ENCODE measurements at regions not wholly inside any gene's neighbourhood (a gene's known extent, or its start where the extent isn't known, plus 50 kb on each side); places are given as distances from the start of the nearest gene placed in this dataset.
"Not testable (repeated sequence)": the region's sequence is repeated elsewhere in the genome, so short reads cannot be mapped to it uniquely, and the experiment has no call there.

DNA sequence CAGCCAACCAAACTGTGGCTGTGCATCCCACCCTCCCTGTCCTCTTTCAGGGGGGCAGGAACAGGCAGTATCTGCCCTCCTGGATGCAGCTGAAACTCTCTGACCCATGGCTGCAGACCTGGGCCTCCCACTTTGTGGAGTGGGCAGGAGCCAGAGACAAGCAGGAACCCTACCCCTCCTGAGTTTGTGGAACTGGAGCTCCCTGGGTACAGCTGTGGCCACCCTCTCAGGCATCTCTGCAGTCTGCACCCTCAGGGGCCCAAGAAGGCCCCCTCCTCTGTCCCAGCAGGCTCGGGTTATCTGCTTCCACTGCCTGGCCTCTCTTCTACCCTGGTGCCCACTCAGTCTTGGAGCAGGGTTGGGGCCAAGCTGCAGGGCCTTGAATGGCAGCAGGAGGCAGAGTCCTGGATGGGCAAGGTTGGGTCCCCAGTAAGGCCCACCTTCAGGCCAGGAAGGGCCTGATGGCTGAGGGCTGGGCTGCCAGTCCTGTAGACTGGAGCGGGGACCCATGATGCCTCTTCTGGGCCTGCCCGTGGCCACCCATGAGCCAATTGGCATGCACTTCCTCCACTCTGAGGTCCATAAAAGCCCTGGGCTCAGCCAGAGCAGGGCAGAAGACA, 619.9 kb downstream of the KIF4B start:
- no peak for DNase-seq (ENCODE audit: low read depth)
- no peak for TF ChIP-seq CTCF (conservative IDR thresholded peaks at IDR 0.05; ENCODE audit: low read depth, low read length)
- no peak overlapping the region for H3K4me3 ChIP-seq (ENCODE audit: low read length)

DNA sequence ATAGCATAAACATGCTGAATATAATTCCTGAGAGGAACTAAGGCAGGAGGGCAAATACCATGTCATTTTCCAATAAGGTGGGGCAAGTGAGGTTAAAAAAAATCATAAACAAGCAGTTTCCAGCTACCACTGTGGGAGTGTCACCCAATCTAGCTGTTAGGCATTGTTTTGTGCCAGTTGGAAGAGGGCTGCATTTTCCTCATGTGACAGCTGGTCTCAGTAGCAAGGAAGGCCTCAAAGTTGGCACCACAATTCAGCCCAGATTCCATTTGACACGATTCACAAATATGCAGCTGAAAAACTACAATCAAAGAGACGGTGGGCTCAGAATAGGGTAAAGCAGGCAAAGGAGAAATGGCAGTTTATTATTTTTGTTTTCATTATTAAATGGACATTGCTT, 636.1 kb downstream of the KIF4B start:
- no peak for DNase-seq (ENCODE audit: low read depth)
- H3K4me3 ChIP-seq (ENCODE audit: low read length) = no peak overlapping the region
- TF ChIP-seq CTCF (conservative IDR thresholded peaks at IDR 0.05; ENCODE audit: low read depth, low read length) = no peak

DNA sequence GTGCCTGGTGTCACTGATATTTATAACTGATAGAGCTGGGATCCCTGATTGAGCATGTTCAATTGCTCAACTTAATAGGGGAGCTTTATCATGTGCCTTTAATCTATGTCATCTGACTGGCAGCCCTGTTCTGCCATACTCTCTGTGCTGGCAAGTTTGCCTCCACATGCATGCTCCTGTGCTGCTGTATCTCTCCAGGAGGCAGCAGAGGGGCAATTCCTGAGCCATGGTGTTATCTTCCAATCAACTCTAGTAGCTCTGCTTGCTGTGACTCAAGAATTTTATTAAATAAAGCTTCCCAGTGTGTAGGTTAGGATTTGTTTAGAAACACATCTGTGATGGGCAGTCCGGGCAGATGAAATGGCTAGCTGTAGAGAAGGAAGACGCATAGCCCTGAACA, 642.0 kb downstream of the KIF4B start:
- DNase-seq (ENCODE audit: low read depth) = no peak
- H3K4me3 ChIP-seq (ENCODE audit: low read length) = no peak overlapping the region
- no peak for TF ChIP-seq CTCF (conservative IDR thresholded peaks at IDR 0.05; ENCODE audit: low read depth, low read length)

DNA sequence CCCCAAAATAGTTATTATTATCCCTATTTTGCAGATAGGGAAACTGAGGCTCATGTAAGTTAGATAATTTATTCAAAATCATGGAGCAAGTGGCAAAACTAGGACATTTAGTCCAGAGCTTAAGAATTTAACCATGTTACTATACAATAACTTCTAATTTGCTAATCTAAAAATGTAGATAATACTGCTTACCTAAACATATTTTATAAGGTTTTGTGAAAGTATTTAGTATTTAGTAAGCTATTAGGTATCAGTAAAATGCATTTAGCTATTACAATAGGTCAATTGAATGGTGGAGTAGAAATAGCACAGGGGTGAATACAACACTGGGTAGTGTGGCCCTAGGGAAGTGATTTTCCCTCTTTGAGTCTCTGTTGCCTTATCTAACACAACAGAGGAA, 648.3 kb downstream of the KIF4B start:
- no peak for DNase-seq (ENCODE audit: low read depth)
- no peak overlapping the region for H3K4me3 ChIP-seq (ENCODE audit: low read length)
- TF ChIP-seq CTCF (conservative IDR thresholded peaks at IDR 0.05; ENCODE audit: low read depth, low read length) = no peak

DNA sequence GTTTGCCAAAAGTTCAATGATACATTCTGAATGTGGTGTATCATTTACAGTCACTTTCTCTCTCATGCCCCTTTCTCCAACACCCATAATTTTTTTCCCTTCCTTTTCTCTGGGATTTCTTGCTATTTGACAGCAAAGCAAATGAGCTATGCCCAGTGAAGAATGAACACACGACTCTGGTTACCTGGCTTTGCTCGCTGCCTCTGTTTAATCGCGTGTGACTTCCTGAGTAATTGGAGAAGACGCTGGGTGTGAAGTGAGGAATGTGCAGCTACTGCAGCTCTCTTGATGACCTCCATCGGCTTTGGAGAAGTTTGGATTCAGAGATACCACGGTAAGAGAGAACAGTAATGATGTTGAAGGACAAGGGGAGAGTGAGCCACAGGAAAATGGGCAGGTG, 651.8 kb downstream of the KIF4B start:
- no peak for TF ChIP-seq CTCF (conservative IDR thresholded peaks at IDR 0.05; ENCODE audit: low read depth, low read length)
- no peak overlapping the region for H3K4me3 ChIP-seq (ENCODE audit: low read length)
- DNase-seq (ENCODE audit: low read depth) = no peak

GRCh38 chr5:155672001-155672400, 655.0 kb upstream of the SGCD start:
- H3K4me3 ChIP-seq (ENCODE audit: low read length); DNase-seq (ENCODE audit: low read depth): not testable (repeated sequence)

GRCh38 chr5:155676967-155677366, 650.0 kb upstream of the SGCD start:
- TF ChIP-seq CTCF (conservative IDR thresholded peaks at IDR 0.05; ENCODE audit: low read depth, low read length) = no peak
- no peak overlapping the region for H3K4me3 ChIP-seq (ENCODE audit: low read length)

DNA sequence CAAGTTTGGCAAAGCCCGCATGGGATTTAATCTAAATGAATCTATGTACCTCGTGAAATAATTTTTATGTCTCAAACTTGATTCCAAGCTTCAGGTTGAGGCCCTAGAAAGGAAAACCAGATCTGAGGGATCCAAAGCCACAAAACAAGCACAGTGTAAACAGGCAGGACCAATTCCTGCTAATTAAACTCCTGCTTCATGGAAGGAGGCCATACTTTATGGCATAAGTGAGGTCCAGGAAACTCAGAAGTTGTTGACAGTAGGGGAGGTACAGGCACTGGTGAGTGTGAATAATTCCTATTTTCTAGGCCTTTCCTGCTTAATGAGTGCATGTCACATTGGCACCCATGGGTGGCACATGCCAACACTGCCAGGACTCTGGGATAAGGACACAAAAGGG, 648.6 kb upstream of the SGCD start:
- no peak overlapping the region for H3K4me3 ChIP-seq (ENCODE audit: low read length)
- TF ChIP-seq CTCF (conservative IDR thresholded peaks at IDR 0.05; ENCODE audit: low read depth, low read length) = no peak
- DNase-seq (ENCODE audit: low read depth) = no peak

More at GRCh38 chr5:155676967-155677366, 650.0 kb upstream of the SGCD start:
- no peak for DNase-seq (ENCODE audit: low read depth)

Data from retinal pigment epithelial cell (primary cell).